Astrocyte (in vitro differentiated cells and primary cell): ENCODE measurements at regions not wholly inside any gene's neighbourhood (a gene's known extent, or its start where the extent isn't known, plus 50 kb on each side); places are given as distances from the start of the nearest gene placed in this dataset.

Experiments
- DNase-seq: peaks from one replicate; pipeline ENCODE4 v3.0.0-alpha.2; 2010; ENCODE audit warnings: low read depth
- FAIRE-seq: peaks from 2 replicates; lab custom pipeline; 2011; peaks lifted over from hg19 to GRCh38; lab: Jason Lieb, UNC
- H2AFZ ChIP-seq: 2 replicates; pipeline ENCODE4 v1.6.0; 2012; ENCODE audit warnings: low read depth, low read length, inconsistent platforms
- H3K27ac ChIP-seq: 2 replicates; pipeline ENCODE4 v1.5.1; 2011; ENCODE audit warnings: low read depth, low read length, inconsistent platforms
- H3K27me3 ChIP-seq: 2 replicates; pipeline ENCODE4 v1.6.0; 2011; ENCODE audit warnings: low read length, inconsistent platforms; ENCODE audit not compliant: insufficient read depth
- H3K36me3 ChIP-seq: 2 replicates; pipeline ENCODE4 v1.5.1; 2011; ENCODE audit warnings: low read length, inconsistent platforms; ENCODE audit not compliant: insufficient read depth
- H3K4me1 ChIP-seq: 2 replicates; pipeline ENCODE4 v1.5.1; 2011; ENCODE audit warnings: low read length, inconsistent platforms; ENCODE audit not compliant: insufficient read depth
- H3K4me2 ChIP-seq: 2 replicates; pipeline ENCODE4 v1.6.0; 2012; ENCODE audit warnings: low read length, inconsistent platforms
- H3K4me3 ChIP-seq: 2 replicates; pipeline ENCODE4 v1.5.1; 2011; ENCODE audit warnings: low read depth, mild to moderate bottlenecking, low read length, inconsistent platforms; ENCODE audit not compliant: insufficient read depth
- H3K79me2 ChIP-seq: 2 replicates; pipeline ENCODE4 v1.6.0; 2012; ENCODE audit warnings: mild to moderate bottlenecking, low read length, inconsistent platforms; ENCODE audit not compliant: insufficient read depth
- H3K9ac ChIP-seq: 2 replicates; pipeline ENCODE4 v1.6.0; 2012; ENCODE audit warnings: mild to moderate bottlenecking, low read length, inconsistent platforms
- H3K9me3 ChIP-seq: 2 replicates; pipeline ENCODE4 v1.5.1; 2012; ENCODE audit warnings: low read depth, mild to moderate bottlenecking, low read length, inconsistent platforms; ENCODE audit not compliant: insufficient read depth
- H4K20me1 ChIP-seq: 2 replicates; pipeline ENCODE4 v1.6.0; 2012; ENCODE audit warnings: low read length, inconsistent platforms; ENCODE audit not compliant: insufficient read depth
- H3K27ac Mint-ChIP-seq: one replicate; pipeline ENCODE4 v1.8.0; 2021; ENCODE audit warnings: mild to moderate bottlenecking, mixed read lengths; ENCODE audit not compliant: unreplicated experiment
- H3K27me3 Mint-ChIP-seq: one replicate; pipeline ENCODE4 v1.8.0; 2021; ENCODE audit warnings: low read depth, mixed read lengths; ENCODE audit not compliant: unreplicated experiment
- H3K36me3 Mint-ChIP-seq: one replicate; pipeline ENCODE4 v1.8.0; 2021; ENCODE audit warnings: low read depth, mixed read lengths; ENCODE audit not compliant: unreplicated experiment
- H3K4me1 Mint-ChIP-seq: one replicate; pipeline ENCODE4 v1.8.0; 2021; ENCODE audit warnings: low read depth, mixed read lengths; ENCODE audit not compliant: unreplicated experiment
- H3K4me3 Mint-ChIP-seq: one replicate; pipeline ENCODE4 v1.8.0; 2021; ENCODE audit warnings: mild to moderate bottlenecking, moderate library complexity, mixed read lengths; ENCODE audit not compliant: unreplicated experiment
- H3K9me3 Mint-ChIP-seq: one replicate; pipeline ENCODE4 v1.8.0; 2021; ENCODE audit warnings: mild to moderate bottlenecking, mixed read lengths; ENCODE audit not compliant: unreplicated experiment
- CTCF ChIP-seq: IDR thresholded peaks from 2 replicates; pipeline ENCODE4 v1.5.1; 2011; ENCODE audit warnings: low read depth, mild to moderate bottlenecking, inconsistent platforms, low read length, moderate library complexity; ENCODE audit not compliant: insufficient read depth
- EZH2 ChIP-seq: IDR thresholded peaks from 2 replicates; pipeline ENCODE4 v1.6.1; 2012; ENCODE audit warnings: mild to moderate bottlenecking, low read length, inconsistent platforms; ENCODE audit not compliant: insufficient read depth

GRCh38 chr13:53167561-53167960 lies 138.9 kb downstream of the OLFM4 start:
- no peak for FAIRE-seq
- Histone ChIP-seq H3K36me3 (no peaks in the 10 kb centered on the region), H3K9ac (no peak overlapping the region), H3K27me3 (no peaks in the 10 kb centered on the region), H3K4me2 (no peak overlapping the region), H4K20me1 (no peaks in the 10 kb centered on the region), H3K27ac (no peak overlapping the region), H3K4me1 (no peaks in the 10 kb centered on the region), H2AFZ (no peak overlapping the region), H3K9me3 (no peaks in the 10 kb centered on the region), H3K4me3 (no peak overlapping the region), H3K79me2 (no peaks in the 10 kb centered on the region)
- no peaks in the 10 kb centered on the region for H3K9me3 Mint-ChIP-seq
- H3K4me3 Mint-ChIP-seq, result no peak overlapping the region
- H3K4me1 Mint-ChIP-seq, result peaks cover 4% of the 10 kb centered on the region
- H3K36me3 Mint-ChIP-seq, result no peaks in the 10 kb centered on the region
- TF ChIP-seq CTCF (no peak), EZH2 (no peak)
- no peak for DNase-seq
- no peaks in the 10 kb centered on the region for H3K27me3 Mint-ChIP-seq
- no peak overlapping the region for H3K27ac Mint-ChIP-seq

GRCh38 chr13:53170910-53171309 lies 142.3 kb downstream of the OLFM4 start:
- H3K27me3 ChIP-seq, result no peaks in the 10 kb centered on the region
- H3K79me2 ChIP-seq, result no peaks in the 10 kb centered on the region
- no peaks in the 10 kb centered on the region for H3K36me3 ChIP-seq
- H3K4me2 ChIP-seq, result no peak overlapping the region
- no peak overlapping the region for H3K27ac ChIP-seq
- H3K9me3 ChIP-seq, result no peaks in the 10 kb centered on the region
- no peak for TF ChIP-seq EZH2
- TF ChIP-seq CTCF, result no peak
- DNase-seq, result no peak
- H3K9me3 Mint-ChIP-seq, result peaks cover 2% of the 10 kb centered on the region
- H3K4me1 Mint-ChIP-seq, result peaks cover 4% of the 10 kb centered on the region
- no peak overlapping the region for H3K4me3 ChIP-seq
- H3K36me3 Mint-ChIP-seq, result no peaks in the 10 kb centered on the region
- H3K9ac ChIP-seq, result no peak overlapping the region
- H3K27ac Mint-ChIP-seq, result no peak overlapping the region
- no peak overlapping the region for H3K4me3 Mint-ChIP-seq
- H4K20me1 ChIP-seq, result no peaks in the 10 kb centered on the region
- H3K4me1 ChIP-seq, result no peaks in the 10 kb centered on the region
- H3K27me3 Mint-ChIP-seq, result no peaks in the 10 kb centered on the region
- H2AFZ ChIP-seq, result no peak overlapping the region
- FAIRE-seq, result no peak

DNA sequence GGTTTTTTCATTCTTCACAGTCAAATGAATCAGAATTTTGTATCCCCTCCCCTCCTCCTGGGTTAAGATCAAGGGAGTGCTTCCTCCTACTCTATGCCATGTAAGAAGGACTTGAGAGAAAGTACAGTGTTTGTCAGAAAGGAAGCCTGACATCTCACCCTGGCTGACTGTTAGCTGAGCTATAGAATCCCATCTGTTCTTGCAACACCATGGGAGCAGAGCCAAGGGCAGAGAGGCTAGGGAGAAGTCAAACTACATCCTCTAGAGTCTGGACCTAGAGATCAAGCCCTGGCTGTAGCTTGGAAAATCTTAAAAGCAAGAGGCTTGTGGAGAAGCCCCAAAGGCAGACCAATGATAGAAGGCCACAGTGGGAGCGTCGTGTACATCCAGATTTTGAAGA lies 145.9 kb downstream of the OLFM4 start:
- Mint-ChIP-seq H3K27me3 (no peaks in the 10 kb centered on the region), H3K27ac (no peak overlapping the region), H3K36me3 (no peaks in the 10 kb centered on the region), H3K9me3 (peaks cover 2% of the 10 kb centered on the region), H3K4me1 (no peaks in the 10 kb centered on the region), H3K4me3 (no peak overlapping the region)
- Histone ChIP-seq H3K9ac (no peak overlapping the region), H4K20me1 (no peaks in the 10 kb centered on the region), H3K9me3 (no peaks in the 10 kb centered on the region), H3K27ac (no peak overlapping the region), H3K79me2 (no peaks in the 10 kb centered on the region), H3K27me3 (no peaks in the 10 kb centered on the region), H3K4me2 (no peak overlapping the region), H2AFZ (no peak overlapping the region), H3K4me3 (no peak overlapping the region), H3K36me3 (no peaks in the 10 kb centered on the region), H3K4me1 (no peaks in the 10 kb centered on the region)
- FAIRE-seq (no peak), DNase-seq (no peak)
- TF ChIP-seq CTCF (no peak), EZH2 (no peak)
